RWPE1 (cell line): ENCODE measurements at regions not wholly inside any gene's neighbourhood (a gene's known extent, or its start where the extent isn't known, plus 50 kb on each side); places are given as distances from the start of the nearest gene placed in this dataset.

ENCODE experiments used
- CTCF ChIA-PET: fragments of 350-600 bp; sonication (Branson Sonifier 250); formaldehyde crosslinking; extraction: SDS; loops from one replicate; lab custom pipeline; 2021; lab: Yijun Ruan, JAX
- POLR2A ChIA-PET: fragments of 400-600 bp; formaldehyde crosslinking; extraction: SDS; loops from one replicate; lab custom pipeline; 2020; ENCODE audit warnings: antibody characterized with exemption; ENCODE audit not compliant: low non-redundant PET; lab: Yijun Ruan, JAX
- DNase-seq: peaks from one replicate; pipeline ENCODE4 v3.0.0; 2012; ENCODE audit warnings: low spot score
- H3K27ac ChIP-seq: fragments of 450-650 bp; 2 replicates; pipeline ENCODE4 v1.5.1; 2017
- CTCF ChIP-seq: fragments of 450-650 bp; conservative IDR thresholded peaks from 2 replicates; pipeline ENCODE4 v1.5.1; 2017; ENCODE audit warnings: low read depth, mild to moderate bottlenecking

- no peak overlapping the region for H3K27ac ChIP-seq
- no peak for TF ChIP-seq CTCF
- ChIA-PET CTCF (no interaction called here), POLR2A (no interaction called here)
- DNase-seq = no peak
Observed at GRCh38 chr6:50451826-50452400, 261.4 kb upstream of the TFAP2D start.

DNA sequence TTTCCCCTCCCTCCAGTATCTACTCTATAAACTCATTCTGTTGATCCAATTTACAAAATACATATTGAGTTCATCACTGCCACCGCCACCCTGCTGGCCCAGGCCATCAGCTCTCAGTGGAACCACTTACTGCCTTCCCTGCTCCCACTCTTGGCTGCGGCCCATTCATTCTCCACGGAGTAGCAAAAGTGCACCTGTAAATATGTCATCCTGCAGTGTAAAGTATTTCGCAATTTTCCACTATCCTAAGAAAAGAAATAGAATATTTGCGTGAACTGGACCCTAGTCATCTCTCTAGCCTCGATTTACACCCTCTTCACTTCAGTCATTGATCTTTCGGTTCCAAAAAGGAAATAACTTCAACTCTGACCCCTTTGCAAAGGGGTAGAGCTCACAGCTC lies 258.3 kb upstream of the TFAP2D start:
- no peak for DNase-seq
- TF ChIP-seq CTCF = no peak
- ChIA-PET POLR2A (no interaction called here), CTCF (interaction anchor here (0.6 kb wide), 1 partner anchor 19 kb away, joined by 3 read pairs; no protein-coding TSS in a partner anchor)
- H3K27ac ChIP-seq = no peak overlapping the region

- CTCF ChIA-PET = no interaction called here
- DNase-seq = no peak
- no peak overlapping the region for H3K27ac ChIP-seq
- no peak for TF ChIP-seq CTCF
- POLR2A ChIA-PET = no interaction called here
Observed at GRCh38 chr6:50457351-50457750, 256.0 kb upstream of the TFAP2D start.

GRCh38 chr6:50461696-50462095 lies 251.6 kb upstream of the TFAP2D start:
- H3K27ac ChIP-seq = no peak overlapping the region
- ChIA-PET POLR2A (no interaction called here), CTCF (no interaction called here)
- DNase-seq = no peak
- no peak for TF ChIP-seq CTCF

DNA sequence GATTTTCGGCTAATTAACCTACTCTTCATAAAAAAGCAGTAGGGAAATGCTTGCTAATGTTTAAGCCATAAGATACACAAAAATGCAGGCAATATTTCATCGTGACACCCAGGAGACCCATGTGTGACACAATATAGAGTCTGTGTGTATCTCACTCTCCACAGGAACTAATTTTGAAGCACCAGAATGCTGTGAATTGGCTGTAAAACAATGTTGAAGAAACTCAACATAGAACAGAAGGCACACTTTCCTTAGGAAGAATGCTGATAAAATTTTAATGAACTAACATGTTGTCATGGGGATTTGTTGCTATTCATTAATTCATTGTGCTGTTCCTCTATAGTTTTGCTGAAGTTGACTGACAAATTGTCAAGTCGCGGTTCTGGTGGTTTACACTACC lies 249.4 kb upstream of the TFAP2D start:
- CTCF ChIA-PET = no interaction called here
- DNase-seq = no peak
- POLR2A ChIA-PET = no interaction called here
- H3K27ac ChIP-seq = no peak overlapping the region
- TF ChIP-seq CTCF = no peak

DNA sequence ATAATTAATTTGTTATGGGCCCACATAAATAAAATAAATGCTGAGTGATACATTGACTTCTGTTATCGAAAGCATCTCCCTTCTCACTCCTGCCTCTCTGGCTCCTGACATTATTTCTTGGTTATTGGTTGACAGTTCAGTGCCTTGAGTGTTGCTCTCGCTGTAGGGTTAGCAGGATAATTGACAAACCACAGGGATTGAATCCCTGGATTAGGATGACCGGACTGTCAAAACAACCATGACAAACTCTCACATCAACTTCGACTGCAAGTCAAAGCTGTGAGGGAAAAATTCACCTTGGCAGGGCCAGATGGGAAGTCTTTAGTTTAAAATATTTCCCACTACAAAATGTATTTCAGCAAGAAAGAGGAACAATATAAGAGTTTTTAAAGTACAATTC lies 245.4 kb upstream of the TFAP2D start:
- ChIA-PET CTCF (no interaction called here), POLR2A (no interaction called here)
- H3K27ac ChIP-seq = no peak overlapping the region
- no peak for TF ChIP-seq CTCF
- no peak for DNase-seq

GRCh38 chr6:50471041-50471440 lies 242.3 kb upstream of the TFAP2D start:
- POLR2A ChIA-PET = no interaction called here
- CTCF ChIA-PET = no interaction called here

More at GRCh38 chr6:50471041-50471440, 242.3 kb upstream of the TFAP2D start:
- no peak for DNase-seq
- H3K27ac ChIP-seq = no peak overlapping the region
- TF ChIP-seq CTCF = no peak
